Natural killer cell (primary cell): ENCODE measurements at regions not wholly inside any gene's neighbourhood (a gene's known extent, or its start where the extent isn't known, plus 50 kb on each side); places are given as distances from the start of the nearest gene placed in this dataset.

Experiments used
- ATAC-seq, 3 donors: fragments of 150-1000 bp in 2 of 3; fragments of 200-7000 bp in 1 of 3; cut with Tn5 transposase; 1 replicate in 1 of 3; 2 replicates in 2 of 3; pipeline ENCODE4 v1.10.0; 2021; ENCODE audit warnings: mild to moderate bottlenecking in 2 of 3, moderate library complexity in 2 of 3
- DNase-seq, 2 donors: peaks; one replicate each; pipeline versions ENCODE4 v3.0.0 to v3.0.0-alpha.2; 2013 to 2021; ENCODE audit warnings: mixed read lengths in 1 of 2
- H3K27ac ChIP-seq: one replicate; pipeline ENCODE4 v1.5.1; 2013; ENCODE audit warnings: mild to moderate bottlenecking, low read length
- H3K27me3 ChIP-seq: one replicate; pipeline ENCODE4 v1.6.1; 2013; ENCODE audit warnings: low read length; ENCODE audit not compliant: control insufficient read depth, insufficient read depth
- H3K36me3 ChIP-seq: one replicate; pipeline ENCODE4 v1.6.1; 2013; ENCODE audit warnings: low read length; ENCODE audit not compliant: control insufficient read depth, insufficient read depth
- H3K4me1 ChIP-seq: one replicate; pipeline ENCODE4 v1.6.1; 2013; ENCODE audit warnings: low read length; ENCODE audit not compliant: control insufficient read depth, insufficient read depth
- H3K4me3 ChIP-seq: one replicate; pipeline ENCODE4 v1.5.1; 2013; ENCODE audit warnings: low read length
- H3K9me3 ChIP-seq: one replicate; pipeline ENCODE4 v1.6.1; 2013; ENCODE audit warnings: low read length; ENCODE audit not compliant: control insufficient read depth, insufficient read depth
- H3K27ac Mint-ChIP-seq, 2 donors: one replicate each; pipeline ENCODE4 v1.8.0; 2022; ENCODE audit warnings: mild to moderate bottlenecking in 2 of 2, mixed read lengths in 2 of 2, moderate library complexity in 1 of 2
- H3K27me3 Mint-ChIP-seq, 2 donors: one replicate each; pipeline ENCODE4 v1.8.0; 2022; ENCODE audit warnings: low read depth in 2 of 2, mixed read lengths in 2 of 2
- H3K36me3 Mint-ChIP-seq: one replicate; pipeline ENCODE4 v1.8.0; 2022; ENCODE audit warnings: mixed read lengths
- H3K4me1 Mint-ChIP-seq, 2 donors: one replicate each; pipeline ENCODE4 v1.8.0; 2022; ENCODE audit warnings: mixed read lengths in 2 of 2
- H3K4me3 Mint-ChIP-seq: one replicate; pipeline ENCODE4 v1.8.0; 2022; ENCODE audit warnings: mild to moderate bottlenecking, moderate library complexity, mixed read lengths
- H3K9me3 Mint-ChIP-seq, 2 donors: one replicate each; pipeline ENCODE4 v1.8.0; 2022; ENCODE audit warnings: mixed read lengths in 2 of 2
- WGBS: methylation state at CpG from one replicate; pipeline ENCODE4 v1.1.7; 2013; ENCODE audit warnings: missing lambda C conversion rate; ENCODE audit not compliant: insufficient coverage; 5-methylcytosine and 5-hydroxymethylcytosine counted together
- intact Hi-C: fragments of 100-400 bp; cut with micrococcal nuclease; formaldehyde crosslinking; loops from one replicate; pipeline ENCODE4 v1.14.2; 2022
- TF ChIP-seq, protein P1 (sequence below): fragments of 200-600 bp; IDR thresholded peaks from one replicate; pipeline ENCODE4 v1.8.0; 2022; ENCODE audit warnings: antibody characterized with exemption

DNA sequence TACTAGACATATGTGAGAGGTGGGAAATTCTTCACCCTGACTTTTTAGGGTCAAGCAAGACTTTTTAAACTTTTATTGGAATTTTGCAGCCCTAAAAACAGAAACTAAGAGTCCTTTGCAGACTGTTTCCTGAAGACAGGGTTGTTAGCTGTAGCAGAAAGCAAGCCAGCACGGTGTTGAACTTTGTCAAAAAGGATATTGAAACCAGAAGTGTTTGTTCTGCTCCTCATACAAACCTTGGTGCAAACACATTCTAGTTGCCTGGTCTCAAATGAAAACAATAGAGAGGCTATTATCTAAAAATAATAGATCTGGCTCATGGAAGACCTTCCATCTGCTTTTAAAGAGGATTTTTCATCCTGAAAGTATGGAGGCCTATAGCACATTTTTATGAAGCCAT is 65.8 kb upstream of the IGFBP5 start:
- no peak overlapping the region for H3K4me3 ChIP-seq
- peaks cover 0 to 6% of the 10 kb centered on the region in 2 donors for H3K4me1 Mint-ChIP-seq
- H3K36me3 Mint-ChIP-seq = no peaks in the 10 kb centered on the region
- no peaks in the 10 kb centered on the region for H3K4me1 ChIP-seq
- H3K27ac ChIP-seq = no peak overlapping the region
- TF ChIP-seq, protein P1, sequence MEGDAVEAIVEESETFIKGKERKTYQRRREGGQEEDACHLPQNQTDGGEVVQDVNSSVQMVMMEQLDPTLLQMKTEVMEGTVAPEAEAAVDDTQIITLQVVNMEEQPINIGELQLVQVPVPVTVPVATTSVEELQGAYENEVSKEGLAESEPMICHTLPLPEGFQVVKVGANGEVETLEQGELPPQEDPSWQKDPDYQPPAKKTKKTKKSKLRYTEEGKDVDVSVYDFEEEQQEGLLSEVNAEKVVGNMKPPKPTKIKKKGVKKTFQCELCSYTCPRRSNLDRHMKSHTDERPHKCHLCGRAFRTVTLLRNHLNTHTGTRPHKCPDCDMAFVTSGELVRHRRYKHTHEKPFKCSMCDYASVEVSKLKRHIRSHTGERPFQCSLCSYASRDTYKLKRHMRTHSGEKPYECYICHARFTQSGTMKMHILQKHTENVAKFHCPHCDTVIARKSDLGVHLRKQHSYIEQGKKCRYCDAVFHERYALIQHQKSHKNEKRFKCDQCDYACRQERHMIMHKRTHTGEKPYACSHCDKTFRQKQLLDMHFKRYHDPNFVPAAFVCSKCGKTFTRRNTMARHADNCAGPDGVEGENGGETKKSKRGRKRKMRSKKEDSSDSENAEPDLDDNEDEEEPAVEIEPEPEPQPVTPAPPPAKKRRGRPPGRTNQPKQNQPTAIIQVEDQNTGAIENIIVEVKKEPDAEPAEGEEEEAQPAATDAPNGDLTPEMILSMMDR = no peak
- no peaks in the 10 kb centered on the region for H3K9me3 Mint-ChIP-seq
- peaks cover 9 to 15% of the 10 kb centered on the region in 2 donors for H3K27me3 Mint-ChIP-seq
- H3K4me3 Mint-ChIP-seq = no peak overlapping the region
- H3K27me3 ChIP-seq = no peaks in the 10 kb centered on the region
- no peak for DNase-seq
- H3K36me3 ChIP-seq = no peaks in the 10 kb centered on the region
- no peak overlapping the region for H3K27ac Mint-ChIP-seq
- intact Hi-C loops = no loop called here
- ATAC-seq = no peak
- WGBS = 0% methylated on average over 1 of the region's 1 CpG
- no peaks in the 10 kb centered on the region for H3K9me3 ChIP-seq

DNA sequence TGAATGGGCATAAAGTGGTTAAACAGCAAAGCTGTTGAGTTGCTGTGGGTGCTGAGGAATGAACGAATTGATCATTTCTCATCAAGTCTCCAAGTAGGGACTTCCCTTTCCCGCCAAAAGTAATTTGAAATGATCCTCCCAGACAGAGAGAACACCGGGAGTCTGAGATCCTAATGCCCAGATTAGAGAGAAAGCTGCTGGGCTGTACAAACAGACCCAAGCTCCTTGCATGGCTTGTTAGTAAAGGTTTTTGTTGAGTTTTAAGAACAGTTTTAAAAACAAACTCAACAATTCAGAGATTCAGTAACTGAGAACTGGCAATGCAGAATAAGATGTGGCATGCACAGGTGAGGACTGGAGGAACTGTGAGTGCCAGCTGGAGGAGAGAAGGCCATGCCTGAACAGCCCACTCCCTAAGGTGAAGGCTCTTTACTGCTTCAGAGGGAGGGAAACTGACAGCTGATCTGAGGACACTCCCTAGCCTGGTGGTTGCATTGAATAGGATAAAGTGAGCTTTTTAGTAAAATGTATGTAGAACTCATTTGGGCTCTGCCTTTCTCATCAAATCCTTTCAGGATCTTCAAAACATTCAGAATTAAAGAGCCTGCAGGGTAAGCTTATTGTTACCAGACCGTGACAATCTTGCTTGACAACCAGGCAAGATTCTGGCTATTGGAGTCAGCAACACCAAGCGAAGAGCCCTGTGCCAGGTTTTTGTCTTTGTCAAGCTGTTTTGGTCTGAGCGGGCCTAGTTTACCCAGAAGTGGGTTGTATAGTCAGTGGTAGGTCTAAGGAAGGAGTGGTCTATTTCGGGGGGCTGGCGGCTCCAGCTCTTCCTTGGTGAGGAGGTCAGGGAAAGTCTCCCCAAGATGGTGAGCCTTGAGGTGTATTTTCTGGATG is 63.2 kb upstream of the IGFBP5 start:
- Mint-ChIP-seq H3K9me3 (no peaks in the 10 kb centered on the region), H3K4me1 (peaks cover 0 to 4% of the 10 kb centered on the region in 2 donors), H3K27me3 (peaks cover 0 to 3% of the 10 kb centered on the region in 2 donors), H3K27ac (no peak overlapping the region), H3K4me3 (no peak overlapping the region), H3K36me3 (no peaks in the 10 kb centered on the region)
- intact Hi-C loops = no loop called here
- H3K36me3 ChIP-seq = no peaks in the 10 kb centered on the region
- ATAC-seq (no peak), DNase-seq (no peak)
- H3K27ac ChIP-seq = no peak overlapping the region
- H3K4me3 ChIP-seq = no peak overlapping the region
- no peaks in the 10 kb centered on the region for H3K27me3 ChIP-seq
- TF ChIP-seq, protein P1 = no peak
- H3K9me3 ChIP-seq = no peaks in the 10 kb centered on the region
- WGBS = 90% methylated on average over 8 of the region's 8 CpGs
- peaks cover 4% of the 10 kb centered on the region for H3K4me1 ChIP-seq

DNA sequence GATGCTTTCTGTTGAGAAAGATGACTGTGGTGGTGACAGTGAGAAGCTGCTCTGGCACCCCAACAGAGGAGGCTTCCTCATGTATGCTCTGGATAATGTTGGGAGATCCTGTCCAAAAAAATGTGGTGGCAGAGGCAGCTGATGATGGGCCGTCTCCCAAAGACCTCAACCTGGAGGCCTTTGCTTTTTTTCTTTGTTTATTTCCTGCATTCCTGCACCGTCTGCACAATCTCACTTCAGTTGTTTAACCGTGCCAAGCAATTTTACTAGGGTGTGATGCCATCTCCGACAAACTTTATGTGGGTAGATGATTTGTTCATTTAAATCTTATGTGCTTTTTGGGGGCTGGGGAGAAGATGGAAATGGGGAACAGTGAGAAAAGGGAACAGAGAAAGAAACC is 62.2 kb upstream of the IGFBP5 start:
- TF ChIP-seq, protein P1 = no peak
- Histone ChIP-seq H3K27ac (no peak overlapping the region), H3K27me3 (no peaks in the 10 kb centered on the region), H3K36me3 (no peaks in the 10 kb centered on the region), H3K9me3 (no peaks in the 10 kb centered on the region), H3K4me1 (peaks cover 4% of the 10 kb centered on the region), H3K4me3 (no peak overlapping the region)
- no peak overlapping the region for H3K4me3 Mint-ChIP-seq
- ATAC-seq (no peak), DNase-seq (no peak)
- intact Hi-C loops = no loop called here
- no peaks in the 10 kb centered on the region for H3K36me3 Mint-ChIP-seq
- H3K27ac Mint-ChIP-seq = no peak overlapping the region
- H3K27me3 Mint-ChIP-seq = peaks cover 0 to 7% of the 10 kb centered on the region in 2 donors
- 81% methylated on average over 4 of the region's 4 CpGs for WGBS
- no peaks in the 10 kb centered on the region for H3K9me3 Mint-ChIP-seq
- peaks cover 0 to 4% of the 10 kb centered on the region in 2 donors for H3K4me1 Mint-ChIP-seq
